Liver (tissue), 7 donors: ENCODE measurements at regions not wholly inside any gene's neighbourhood (a gene's known extent, or its start where the extent isn't known, plus 50 kb on each side); places are given as distances from the start of the nearest gene placed in this dataset.

Source experiments
- DNase-seq: peaks from one replicate; pipeline ENCODE4 v3.0.0-alpha.2; 2017; ENCODE audit warnings: low spot score
- H3K27ac ChIP-seq, 2 donors: one replicate each; pipeline ENCODE4 v1.7.0; 2013; ENCODE audit warnings: inconsistent platforms in 2 of 2, low read length in 2 of 2, control low read depth in 1 of 2, low read depth in 1 of 2, mild to moderate bottlenecking in 1 of 2
- H3K27me3 ChIP-seq, 4 donors: one replicate each; pipeline versions ENCODE4 v1.6.1 to v1.7.0; 2013; ENCODE audit warnings: low read length in 3 of 4, inconsistent platforms in 1 of 4, mild to moderate bottlenecking in 1 of 4, moderate library complexity in 1 of 4; ENCODE audit not compliant: control insufficient read depth in 4 of 4, insufficient read depth in 4 of 4
- H3K36me3 ChIP-seq, 4 donors: one replicate each; pipeline versions ENCODE4 v1.6.1 to v1.7.0; 2013; ENCODE audit warnings: low read length in 3 of 4, mild to moderate bottlenecking in 3 of 4, low read depth in 1 of 4, moderate library complexity in 1 of 4; ENCODE audit not compliant: control insufficient read depth in 4 of 4, insufficient read depth in 3 of 4
- H3K4me1 ChIP-seq, 4 donors: one replicate each; pipeline versions ENCODE4 v1.6.1 to v1.7.0; 2013; ENCODE audit warnings: low read length in 3 of 4, mild to moderate bottlenecking in 3 of 4, moderate library complexity in 1 of 4; ENCODE audit not compliant: control insufficient read depth in 4 of 4, insufficient read depth in 4 of 4
- H3K4me3 ChIP-seq, 3 donors: one replicate each; pipeline versions ENCODE4 v1.6.1 to v1.7.0; 2013; ENCODE audit warnings: low read length in 3 of 3, control low read depth in 1 of 3, low read depth in 1 of 3, mild to moderate bottlenecking in 1 of 3
- H3K9ac ChIP-seq, 2 donors: one replicate each; pipeline ENCODE4 v1.7.0; 2013; ENCODE audit warnings: low read length in 2 of 2, mild to moderate bottlenecking in 2 of 2, moderate library complexity in 2 of 2, control low read depth in 1 of 2, low read depth in 1 of 2
- H3K9me3 ChIP-seq, 4 donors: one replicate each; pipeline versions ENCODE4 v1.6.1 to v1.7.0; 2013; ENCODE audit warnings: low read length in 3 of 4; ENCODE audit not compliant: control insufficient read depth in 4 of 4
- ATF3 ChIP-seq: IDR thresholded peaks from 2 replicates; pipeline ENCODE4 v1.6.1; 2016; ENCODE audit warnings: antibody characterized with exemption
- EGR1 ChIP-seq, 2 donors: IDR thresholded peaks; 2 replicates each; pipeline ENCODE4 v1.6.1; 2016 to 2018; ENCODE audit warnings: antibody characterized with exemption in 2 of 2, low read depth in 2 of 2
- FOXA1 ChIP-seq: IDR thresholded peaks from 2 replicates; pipeline ENCODE4 v1.6.1; 2016; ENCODE audit warnings: antibody characterized with exemption
- FOXA2 ChIP-seq: IDR thresholded peaks from 2 replicates; pipeline ENCODE4 v1.6.1; 2016; ENCODE audit warnings: antibody characterized with exemption
- GABPA ChIP-seq, 2 donors: IDR thresholded peaks in 1 of 2; conservative IDR thresholded peaks in 1 of 2; 2 replicates each; pipeline ENCODE4 v1.6.1; 2016; ENCODE audit warnings: antibody characterized with exemption in 2 of 2, mild to moderate bottlenecking in 1 of 2, moderate library complexity in 1 of 2
- HNF4A ChIP-seq, 2 donors: conservative IDR thresholded peaks; 2 replicates each; pipeline ENCODE4 v1.6.1; 2016; ENCODE audit warnings: antibody characterized with exemption in 2 of 2, mild to moderate bottlenecking in 2 of 2
- HNF4G ChIP-seq: IDR thresholded peaks from 2 replicates; pipeline ENCODE4 v1.6.1; 2016; ENCODE audit warnings: antibody characterized with exemption
- JUND ChIP-seq, 2 donors: IDR thresholded peaks; 2 replicates each; pipeline ENCODE4 v1.6.1; 2016; ENCODE audit warnings: antibody characterized with exemption in 2 of 2
- MAX ChIP-seq: IDR thresholded peaks from 2 replicates; pipeline ENCODE4 v1.6.1; 2016; ENCODE audit warnings: antibody characterized with exemption
- NR2F2 ChIP-seq: IDR thresholded peaks from 2 replicates; pipeline ENCODE4 v1.6.1; 2016; ENCODE audit warnings: antibody characterized with exemption
- RAD21 ChIP-seq, 2 donors: IDR thresholded peaks; 2 replicates each; pipeline ENCODE4 v1.6.1; 2016; ENCODE audit warnings: antibody characterized with exemption in 2 of 2, mild to moderate bottlenecking in 2 of 2
- REST ChIP-seq: IDR thresholded peaks from 2 replicates; pipeline ENCODE4 v1.6.1; 2016; ENCODE audit warnings: antibody characterized with exemption, mild to moderate bottlenecking
- RXRA ChIP-seq, 2 donors: IDR thresholded peaks; 2 replicates each; pipeline ENCODE4 v1.6.1; 2017 to 2018; ENCODE audit warnings: antibody characterized with exemption in 2 of 2, mild to moderate bottlenecking in 1 of 2
- SP1 ChIP-seq: IDR thresholded peaks from 2 replicates; pipeline ENCODE4 v1.6.1; 2018; ENCODE audit warnings: antibody characterized with exemption, mild to moderate bottlenecking
- TAF1 ChIP-seq: conservative IDR thresholded peaks from 2 replicates; pipeline ENCODE4 v1.6.1; 2016; ENCODE audit warnings: antibody characterized with exemption, mild to moderate bottlenecking
- YY1 ChIP-seq: IDR thresholded peaks from 2 replicates; pipeline ENCODE4 v1.6.1; 2016; ENCODE audit warnings: antibody characterized with exemption, mild to moderate bottlenecking
- ZBTB33 ChIP-seq: IDR thresholded peaks from 2 replicates; pipeline ENCODE4 v1.6.1; 2016; ENCODE audit warnings: antibody characterized with exemption
- WGBS: extraction: QIAGEN DNeasy Blood & Tissue Kit; methylation state at CpG from one replicate; pipeline ENCODE4 v1.1.7; 2013; 5-methylcytosine and 5-hydroxymethylcytosine counted together
- donor health status: healthy.
- donor health status: healthy.
- donor health status: healthy.
- donor health status: healthy.

DNA sequence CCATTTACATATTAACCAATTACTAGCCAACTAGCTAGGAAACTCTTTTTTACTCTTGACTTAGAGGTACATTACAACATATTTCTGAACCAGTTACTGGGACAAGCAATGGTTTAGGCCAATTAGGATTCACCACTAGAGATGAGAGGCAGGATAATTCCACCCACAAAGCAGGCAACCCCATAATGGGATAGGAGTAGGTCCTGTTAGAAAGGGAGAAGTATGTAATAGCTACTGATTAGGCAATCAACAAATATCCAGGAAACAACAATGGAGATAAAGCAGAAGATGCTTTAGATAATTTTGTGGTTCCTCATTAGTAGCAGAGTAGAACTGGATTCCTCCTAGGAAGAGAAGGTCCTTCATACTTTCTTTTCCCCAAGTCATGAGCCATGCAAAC is 173.8 kb upstream of the GLRA2 start:
- no peak for TF ChIP-seq TAF1
- H3K27ac ChIP-seq = no peak overlapping the region

GRCh38 chrX:14354521-14354920 is 174.8 kb upstream of the GLRA2 start:
- no peak overlapping the region for H3K27ac ChIP-seq
- 62% methylated on average over 3 of the region's 3 CpGs for WGBS
- peaks cover 0 to 6% (median 2%) of the 10 kb centered on the region in 4 donors for H3K9me3 ChIP-seq
- no peak overlapping the region for H3K4me3 ChIP-seq
- no peak for DNase-seq
- no peaks in the 10 kb centered on the region for H3K36me3 ChIP-seq
- TF ChIP-seq HNF4A (conservative IDR thresholded peaks at IDR 0.05) (no peak), FOXA1 (no peak), ATF3 (no peak), RXRA (IDR thresholded peaks at IDR 0.05) (no peak), SP1 (no peak), REST (no peak), TAF1 (no peak)
- H3K4me1 ChIP-seq = no peaks in the 10 kb centered on the region
- H3K27me3 ChIP-seq = no peaks in the 10 kb centered on the region
- H3K9ac ChIP-seq = no peak overlapping the region

More for the DNA sequence above, 173.8 kb upstream of the GLRA2 start:
- Histone ChIP-seq H3K4me3 (no peak overlapping the region), H3K27me3 (no peaks in the 10 kb centered on the region), H3K9me3 (peaks cover 0 to 3% (median 1%) of the 10 kb centered on the region in 4 donors), H3K4me1 (no peaks in the 10 kb centered on the region), H3K9ac (no peak overlapping the region), H3K36me3 (no peaks in the 10 kb centered on the region)
- DNase-seq = no peak

DNA sequence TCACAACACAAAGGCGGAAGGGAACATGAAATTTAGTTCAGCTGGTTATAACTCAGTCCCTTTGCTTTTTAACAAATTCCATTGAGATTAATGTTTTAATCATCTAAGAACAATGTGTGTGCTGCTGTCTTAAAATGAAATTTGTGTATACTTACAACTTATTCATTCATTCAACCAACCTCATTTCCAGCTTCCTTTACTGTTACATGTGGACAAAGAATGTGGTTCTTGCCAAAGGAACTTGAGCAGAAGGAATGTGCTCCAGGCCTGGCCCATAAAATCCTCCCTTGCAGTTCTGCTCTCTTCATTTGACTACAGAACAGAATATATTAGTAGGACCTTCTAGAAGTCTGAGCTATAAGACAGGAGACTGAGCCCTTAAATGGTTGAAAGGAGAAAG is 176.8 kb upstream of the GLRA2 start:
- no peak for DNase-seq
- Histone ChIP-seq H3K9me3 (peaks cover 0 to 7% (median 3%) of the 10 kb centered on the region in 4 donors), H3K36me3 (no peaks in the 10 kb centered on the region), H3K4me3 (no peak overlapping the region), H3K27ac (no peak overlapping the region), H3K4me1 (no peaks in the 10 kb centered on the region), H3K9ac (no peak overlapping the region), H3K27me3 (no peaks in the 10 kb centered on the region)
- 73% methylated on average over 1 of the region's 1 CpG for WGBS
- TF ChIP-seq HNF4A (conservative IDR thresholded peaks at IDR 0.05) = no peak
- TF ChIP-seq FOXA2 = no peak
- no peak for TF ChIP-seq RAD21 (IDR thresholded peaks at IDR 0.05)
- TF ChIP-seq MAX = no peak
- no peak for TF ChIP-seq ATF3
- no peak for TF ChIP-seq EGR1 (IDR thresholded peaks at IDR 0.05; ENCODE audit: low read depth in 2 of 2)
- TF ChIP-seq NR2F2 = no peak
- no peak for TF ChIP-seq JUND (IDR thresholded peaks at IDR 0.05)
- no peak for TF ChIP-seq YY1
- TF ChIP-seq GABPA (IDR thresholded peaks at IDR 0.05 in 1 of 2, conservative IDR thresholded peaks at IDR 0.05 in 1 of 2) = no peak
- no peak for TF ChIP-seq RXRA (IDR thresholded peaks at IDR 0.05)
- TF ChIP-seq ZBTB33 = no peak
- no peak for TF ChIP-seq FOXA1
- no peak for TF ChIP-seq SP1
- TF ChIP-seq REST = no peak
- no peak for TF ChIP-seq TAF1
- TF ChIP-seq HNF4G = no peak
